VCaP (cell line): ENCODE measurements at regions not wholly inside any gene's neighbourhood (a gene's known extent, or its start where the extent isn't known, plus 50 kb on each side); places are given as distances from the start of the nearest gene placed in this dataset.

Source experiments
- H3K27ac ChIP-seq: fragments of 450-650 bp; 2 replicates; pipeline ENCODE4 v1.5.1; 2017
- TF ChIP-seq, protein P1 (sequence below): fragments of 450-650 bp; conservative IDR thresholded peaks from 2 replicates; pipeline ENCODE4 v1.5.1; 2017; ENCODE audit warnings: mild to moderate bottlenecking, moderate library complexity

GRCh38 chr4:31043382-31044062 is 323.4 kb downstream of the PCDH7 start:
- no peak overlapping the region for H3K27ac ChIP-seq
- TF ChIP-seq, protein P1, sequence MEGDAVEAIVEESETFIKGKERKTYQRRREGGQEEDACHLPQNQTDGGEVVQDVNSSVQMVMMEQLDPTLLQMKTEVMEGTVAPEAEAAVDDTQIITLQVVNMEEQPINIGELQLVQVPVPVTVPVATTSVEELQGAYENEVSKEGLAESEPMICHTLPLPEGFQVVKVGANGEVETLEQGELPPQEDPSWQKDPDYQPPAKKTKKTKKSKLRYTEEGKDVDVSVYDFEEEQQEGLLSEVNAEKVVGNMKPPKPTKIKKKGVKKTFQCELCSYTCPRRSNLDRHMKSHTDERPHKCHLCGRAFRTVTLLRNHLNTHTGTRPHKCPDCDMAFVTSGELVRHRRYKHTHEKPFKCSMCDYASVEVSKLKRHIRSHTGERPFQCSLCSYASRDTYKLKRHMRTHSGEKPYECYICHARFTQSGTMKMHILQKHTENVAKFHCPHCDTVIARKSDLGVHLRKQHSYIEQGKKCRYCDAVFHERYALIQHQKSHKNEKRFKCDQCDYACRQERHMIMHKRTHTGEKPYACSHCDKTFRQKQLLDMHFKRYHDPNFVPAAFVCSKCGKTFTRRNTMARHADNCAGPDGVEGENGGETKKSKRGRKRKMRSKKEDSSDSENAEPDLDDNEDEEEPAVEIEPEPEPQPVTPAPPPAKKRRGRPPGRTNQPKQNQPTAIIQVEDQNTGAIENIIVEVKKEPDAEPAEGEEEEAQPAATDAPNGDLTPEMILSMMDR: no peak

DNA sequence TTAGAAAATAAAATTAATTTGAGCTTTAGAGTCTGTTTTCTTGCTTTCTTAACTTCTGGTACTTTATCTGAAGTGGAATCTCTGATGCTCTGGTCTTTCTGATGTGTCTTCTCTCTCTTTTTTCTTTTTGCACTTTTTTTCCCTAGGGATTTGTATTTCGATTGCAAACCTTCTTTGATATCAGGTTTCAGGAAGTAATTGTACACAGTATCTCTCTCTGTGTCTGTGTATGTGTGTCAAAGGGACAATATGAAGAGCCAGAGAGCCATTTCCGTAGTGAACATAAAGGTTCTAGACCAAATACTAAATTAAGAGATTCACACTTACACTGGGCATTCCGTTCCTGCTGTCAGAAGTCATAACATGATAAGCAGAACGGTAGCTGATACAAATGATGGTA is 325.0 kb downstream of the PCDH7 start:
- H3K27ac ChIP-seq: no peak overlapping the region

DNA sequence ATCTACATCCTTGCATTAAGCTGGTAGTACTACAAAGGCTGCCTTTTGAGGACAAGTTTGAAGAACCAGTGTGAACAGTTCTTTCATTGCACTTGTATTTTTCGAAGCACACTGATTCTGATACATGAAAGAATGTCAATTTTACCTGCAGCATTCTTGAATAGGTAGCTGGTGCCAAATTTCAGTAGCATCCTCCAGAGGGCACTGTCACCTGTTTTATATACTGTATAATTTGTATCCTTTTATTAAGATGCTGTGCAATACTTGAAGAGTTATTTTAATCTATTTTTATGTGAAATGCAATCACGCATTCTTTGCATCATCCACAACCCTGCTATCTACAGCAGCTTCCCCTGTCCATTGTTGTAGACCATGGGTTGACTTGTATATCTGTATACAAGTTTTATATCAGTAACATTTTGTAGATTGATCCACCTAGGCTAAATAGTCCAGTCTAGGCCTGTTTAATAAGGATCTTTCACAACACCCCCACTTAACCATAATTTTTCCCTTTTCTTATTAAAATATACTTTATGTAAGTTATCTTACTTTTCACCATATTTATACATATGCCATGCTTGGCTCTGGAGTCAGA is 325.7 kb downstream of the PCDH7 start:
- no peak overlapping the region for H3K27ac ChIP-seq
- TF ChIP-seq, protein P1: peak; percentile 79

More for the DNA sequence above, 325.0 kb downstream of the PCDH7 start:
- TF ChIP-seq, protein P1: no peak

DNA sequence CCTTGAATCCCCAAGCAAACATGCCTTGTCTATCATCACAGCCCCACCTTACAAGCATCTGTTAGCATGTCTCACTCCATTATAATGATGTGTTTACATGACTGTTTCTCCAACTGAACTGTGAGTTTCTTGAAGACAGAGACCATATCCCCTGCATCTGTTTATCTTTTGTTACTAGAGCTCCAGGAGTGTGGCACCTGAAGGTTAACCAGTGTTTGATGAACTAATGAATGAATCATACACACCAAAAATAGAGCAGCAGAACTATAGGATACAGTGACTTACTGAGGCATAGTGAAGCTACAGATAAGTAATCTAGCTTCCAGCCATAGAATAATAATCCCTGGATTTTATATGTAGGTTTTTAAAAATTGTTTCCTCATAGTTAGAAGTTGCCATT is 331.0 kb downstream of the PCDH7 start:
- no peak overlapping the region for H3K27ac ChIP-seq
- TF ChIP-seq, protein P1: no peak

GRCh38 chr4:31051565-31051964 is 331.4 kb downstream of the PCDH7 start:
- TF ChIP-seq, protein P1: no peak
- no peak overlapping the region for H3K27ac ChIP-seq

DNA sequence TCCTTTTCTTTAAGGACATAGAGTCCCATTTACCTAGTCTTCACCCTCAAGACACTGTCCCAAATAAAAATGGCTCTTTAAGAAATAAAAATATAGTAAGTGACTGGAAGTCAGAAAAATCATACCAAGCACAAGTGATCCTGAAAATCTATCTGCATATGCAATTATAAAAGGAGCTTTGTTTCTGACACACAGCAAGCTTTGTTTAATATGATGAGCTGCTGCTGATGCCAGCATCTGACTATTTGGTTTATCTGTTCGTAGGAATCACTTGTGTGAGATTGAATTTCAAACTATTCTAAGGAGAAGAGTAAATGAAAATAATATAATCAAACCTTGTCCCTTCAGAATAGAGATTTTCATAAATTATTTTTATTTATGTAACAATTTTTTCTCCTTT is 332.4 kb downstream of the PCDH7 start:
- H3K27ac ChIP-seq: no peak overlapping the region
- TF ChIP-seq, protein P1: no peak

- no peak overlapping the region for H3K27ac ChIP-seq
- TF ChIP-seq, protein P1: no peak
Measured at GRCh38 chr4:31053451-31053850, 333.3 kb downstream of the PCDH7 start.
